ENCODE measurements at regions not wholly inside any gene's neighbourhood (a gene's known extent, or its start where the extent isn't known, plus 50 kb on each side); places are given as distances from the start of the nearest gene placed in this dataset.

- TF ChIP-seq CTCF (IDR thresholded peaks at IDR 0.05) = no peak
- TF ChIP-seq POLR2A (IDR thresholded peaks at IDR 0.05) = no peak
These were observed 298.1 kb downstream of the FOXO1 start for GRCh38 chr13:40368127-40368891.

Measured in Peyer's patch (tissue), 4 donors.